ENCODE measurements at regions not wholly inside any gene's neighbourhood (a gene's known extent, or its start where the extent isn't known, plus 50 kb on each side); places are given as distances from the start of the nearest gene placed in this dataset.

DNA sequence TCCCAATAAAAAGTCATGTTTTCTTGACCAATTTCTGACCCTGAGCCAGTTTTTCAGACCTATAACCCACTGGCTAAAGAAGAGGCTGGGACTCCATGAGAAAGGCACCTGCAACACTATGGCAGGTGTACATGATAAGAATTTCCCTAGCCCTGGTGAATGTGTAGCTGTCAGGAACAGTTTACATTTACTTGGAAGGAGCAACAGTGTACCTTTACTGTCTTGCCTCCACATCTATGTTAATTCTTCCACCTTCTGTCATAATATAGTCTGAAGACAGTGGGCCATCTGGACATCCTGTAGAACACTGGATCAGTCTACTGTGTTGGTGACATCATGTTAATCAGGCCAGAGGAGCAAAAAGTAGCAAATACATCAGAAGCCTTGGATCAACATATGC, 72.1 kb upstream of the CD82 start:
- H3K4me1 ChIP-seq (ENCODE audit: low read length): no peaks in the 10 kb centered on the region
- H3K27me3 ChIP-seq (ENCODE audit: low read depth, low read length): peaks cover 7% of the 10 kb centered on the region; the same call in 1 of the 2 replicates
- H3K9me3 ChIP-seq (ENCODE audit: insufficient read depth, low read length): no peaks in the 10 kb centered on the region
- no peaks in the 10 kb centered on the region for H3K36me3 ChIP-seq (replicated peaks; ENCODE audit: low read depth, low read length)
- no peak overlapping the region for H3K4me2 ChIP-seq (ENCODE audit: low read length)
- no peaks in the 10 kb centered on the region for H3K79me2 ChIP-seq (ENCODE audit: low read length)
- no peak overlapping the region for H2AFZ ChIP-seq (ENCODE audit: low read depth, low read length)
- no peak overlapping the region for H3K9ac ChIP-seq (ENCODE audit: low read length)
- H3K4me3 ChIP-seq (ENCODE audit: low read length): no peak overlapping the region
- no peaks in the 10 kb centered on the region for H4K20me1 ChIP-seq (ENCODE audit: insufficient read depth, low read length)
- TF ChIP-seq, protein P1, sequence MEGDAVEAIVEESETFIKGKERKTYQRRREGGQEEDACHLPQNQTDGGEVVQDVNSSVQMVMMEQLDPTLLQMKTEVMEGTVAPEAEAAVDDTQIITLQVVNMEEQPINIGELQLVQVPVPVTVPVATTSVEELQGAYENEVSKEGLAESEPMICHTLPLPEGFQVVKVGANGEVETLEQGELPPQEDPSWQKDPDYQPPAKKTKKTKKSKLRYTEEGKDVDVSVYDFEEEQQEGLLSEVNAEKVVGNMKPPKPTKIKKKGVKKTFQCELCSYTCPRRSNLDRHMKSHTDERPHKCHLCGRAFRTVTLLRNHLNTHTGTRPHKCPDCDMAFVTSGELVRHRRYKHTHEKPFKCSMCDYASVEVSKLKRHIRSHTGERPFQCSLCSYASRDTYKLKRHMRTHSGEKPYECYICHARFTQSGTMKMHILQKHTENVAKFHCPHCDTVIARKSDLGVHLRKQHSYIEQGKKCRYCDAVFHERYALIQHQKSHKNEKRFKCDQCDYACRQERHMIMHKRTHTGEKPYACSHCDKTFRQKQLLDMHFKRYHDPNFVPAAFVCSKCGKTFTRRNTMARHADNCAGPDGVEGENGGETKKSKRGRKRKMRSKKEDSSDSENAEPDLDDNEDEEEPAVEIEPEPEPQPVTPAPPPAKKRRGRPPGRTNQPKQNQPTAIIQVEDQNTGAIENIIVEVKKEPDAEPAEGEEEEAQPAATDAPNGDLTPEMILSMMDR (IDR thresholded peaks at IDR 0.05; ENCODE audit: low read depth, low read length): no peak
- no peak for TF ChIP-seq EZH2phosphoT487 (IDR thresholded peaks at IDR 0.05; ENCODE audit: low read depth)
- no peak overlapping the region for H3K27ac ChIP-seq (ENCODE audit: low read length)

DNA sequence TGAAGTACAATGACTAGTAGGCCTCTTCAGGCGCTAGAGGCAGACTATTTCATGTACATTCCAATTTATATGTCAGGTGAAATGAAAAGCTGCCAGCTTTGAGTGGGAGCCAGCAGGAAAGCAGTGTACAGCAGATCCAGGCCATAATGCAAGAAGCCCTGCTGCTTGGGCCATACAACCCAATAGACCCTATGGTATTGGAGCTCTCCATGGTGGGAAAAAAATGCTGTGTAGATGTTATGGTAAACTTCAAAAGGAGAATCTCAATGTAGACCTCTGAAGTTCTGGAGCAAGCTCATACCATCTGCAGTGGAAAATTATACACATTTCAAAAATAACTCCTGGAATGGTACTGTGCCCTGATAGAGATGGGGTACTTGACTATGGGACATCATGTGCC, 71.5 kb upstream of the CD82 start:
- Histone ChIP-seq H3K27ac (ENCODE audit: low read length) (no peak overlapping the region), H3K79me2 (ENCODE audit: low read length) (no peaks in the 10 kb centered on the region), H3K9me3 (ENCODE audit: insufficient read depth, low read length) (no peaks in the 10 kb centered on the region), H4K20me1 (ENCODE audit: insufficient read depth, low read length) (no peaks in the 10 kb centered on the region), H3K27me3 (ENCODE audit: low read depth, low read length) (peaks cover 7% of the 10 kb centered on the region; the same call in 1 of the 2 replicates), H3K4me1 (ENCODE audit: low read length) (no peaks in the 10 kb centered on the region), H3K4me3 (ENCODE audit: low read length) (no peak overlapping the region), H3K4me2 (ENCODE audit: low read length) (no peak overlapping the region), H2AFZ (ENCODE audit: low read depth, low read length) (no peak overlapping the region), H3K9ac (ENCODE audit: low read length) (no peak overlapping the region), H3K36me3 (replicated peaks; ENCODE audit: low read depth, low read length) (no peaks in the 10 kb centered on the region)
- TF ChIP-seq EZH2phosphoT487 (IDR thresholded peaks at IDR 0.05; ENCODE audit: low read depth): no peak
- TF ChIP-seq, protein P1 (IDR thresholded peaks at IDR 0.05; ENCODE audit: low read depth, low read length): no peak

DNA sequence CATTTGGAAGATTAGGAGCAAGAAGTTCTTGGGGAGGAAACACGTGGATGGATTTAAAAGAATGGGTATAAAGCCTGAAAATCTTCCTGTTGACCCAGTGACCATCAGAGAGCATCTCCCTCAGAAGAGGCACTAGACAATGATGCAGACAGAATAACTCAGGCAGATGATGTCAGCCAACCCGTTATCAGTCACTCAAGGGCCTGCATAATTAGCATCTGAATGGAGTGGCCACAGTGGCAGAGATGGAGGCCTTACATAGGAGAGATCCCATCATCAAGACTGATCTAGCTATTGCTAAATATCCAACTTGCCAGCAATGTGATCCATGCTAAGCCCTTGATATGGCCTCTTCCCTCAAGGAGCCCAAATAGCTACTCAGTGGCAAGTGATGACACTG, 70.7 kb upstream of the CD82 start:
- H2AFZ ChIP-seq (ENCODE audit: low read depth, low read length): no peak overlapping the region
- H3K4me3 ChIP-seq (ENCODE audit: low read length): no peak overlapping the region
- H3K4me2 ChIP-seq (ENCODE audit: low read length): no peak overlapping the region
- H3K27me3 ChIP-seq (ENCODE audit: low read depth, low read length): peaks cover 7% of the 10 kb centered on the region; the same call in 1 of the 2 replicates
- H3K9ac ChIP-seq (ENCODE audit: low read length): no peak overlapping the region
- H4K20me1 ChIP-seq (ENCODE audit: insufficient read depth, low read length): no peaks in the 10 kb centered on the region
- H3K9me3 ChIP-seq (ENCODE audit: insufficient read depth, low read length): no peaks in the 10 kb centered on the region
- H3K36me3 ChIP-seq (replicated peaks; ENCODE audit: low read depth, low read length): no peaks in the 10 kb centered on the region
- H3K27ac ChIP-seq (ENCODE audit: low read length): no peak overlapping the region
- H3K79me2 ChIP-seq (ENCODE audit: low read length): no peaks in the 10 kb centered on the region
- TF ChIP-seq, protein P1 (IDR thresholded peaks at IDR 0.05; ENCODE audit: low read depth, low read length): no peak
- no peak for TF ChIP-seq EZH2phosphoT487 (IDR thresholded peaks at IDR 0.05; ENCODE audit: low read depth)
- H3K4me1 ChIP-seq (ENCODE audit: low read length): no peaks in the 10 kb centered on the region

DNA sequence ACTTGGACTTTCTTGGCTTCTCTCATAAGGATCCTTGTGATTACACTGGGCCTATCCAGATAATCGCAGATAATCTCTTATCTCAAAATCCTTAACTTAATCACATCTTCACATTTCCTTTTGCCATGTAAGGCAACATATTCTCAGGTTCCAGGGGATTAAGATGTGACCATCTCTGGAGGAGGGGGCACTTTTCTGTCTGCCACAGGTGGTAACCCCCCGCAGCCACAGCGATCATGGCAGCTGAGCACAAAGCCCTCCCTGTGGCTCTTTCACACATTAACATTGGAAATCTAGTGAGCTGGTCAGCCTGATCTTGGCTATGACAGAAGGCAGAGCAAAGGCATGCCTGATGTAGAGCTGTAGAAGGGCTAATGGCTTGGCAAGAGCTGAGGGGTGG, 69.1 kb upstream of the CD82 start:
- Histone ChIP-seq H3K27me3 (ENCODE audit: low read depth, low read length) (peaks cover 7% of the 10 kb centered on the region; the same call in 1 of the 2 replicates), H3K4me1 (ENCODE audit: low read length) (no peaks in the 10 kb centered on the region), H3K27ac (ENCODE audit: low read length) (no peak overlapping the region), H2AFZ (ENCODE audit: low read depth, low read length) (no peak overlapping the region), H3K36me3 (replicated peaks; ENCODE audit: low read depth, low read length) (no peaks in the 10 kb centered on the region), H3K4me2 (ENCODE audit: low read length) (no peak overlapping the region), H3K9me3 (ENCODE audit: insufficient read depth, low read length) (no peaks in the 10 kb centered on the region), H4K20me1 (ENCODE audit: insufficient read depth, low read length) (no peaks in the 10 kb centered on the region), H3K9ac (ENCODE audit: low read length) (no peak overlapping the region), H3K4me3 (ENCODE audit: low read length) (no peak overlapping the region), H3K79me2 (ENCODE audit: low read length) (no peaks in the 10 kb centered on the region)
- TF ChIP-seq, protein P1 (IDR thresholded peaks at IDR 0.05; ENCODE audit: low read depth, low read length): no peak
- TF ChIP-seq EZH2phosphoT487 (IDR thresholded peaks at IDR 0.05; ENCODE audit: low read depth): no peak

Data from OCI-LY3 (cell line).